IMR-90 (cell line): ENCODE measurements at regions not wholly inside any gene's neighbourhood (a gene's known extent, or its start where the extent isn't known, plus 50 kb on each side); places are given as distances from the start of the nearest gene placed in this dataset.

Experiments
- ATAC-seq: fragments of 200-7000 bp; cut with Tn5 transposase; 2 replicates; pipeline ENCODE4 v1.9.1; 2020; ENCODE audit warnings: low read depth, mild to moderate bottlenecking, moderate library complexity
- BruUV-seq: library from RNA; stranded (reverse); fragments of 400-500 nt; replicated peaks from 2 replicates; lab custom pipeline; 2021; lab: Mats Ljungman, UMichigan
- CTCF ChIA-PET: fragments of 300-600 bp; formaldehyde crosslinking; extraction: SDS; loops from one replicate; lab custom pipeline; 2021; ENCODE audit warnings: antibody characterized with exemption; lab: Yijun Ruan, JAX
- POLR2A ChIA-PET: fragments of 300-600 bp; sonication (Branson Sonifier 250); formaldehyde crosslinking; loops from one replicate; lab custom pipeline; 2022; ENCODE audit warnings: antibody characterized with exemption; ENCODE audit not compliant: unreplicated experiment; lab: Charles Lee
- DNase-seq: peaks from one replicate; pipeline ENCODE4 v3.0.0; 2013
- H2AFZ ChIP-seq: replicated peaks from 2 replicates; pipeline ENCODE3; 2013; ENCODE audit warnings: low read length, mild to moderate bottlenecking; ENCODE audit not compliant: poor library complexity
- H2AK5ac ChIP-seq: 2 replicates; pipeline ENCODE4 v1.6.1; 2013; ENCODE audit warnings: low read depth, low read length, inconsistent platforms
- H2AK9ac ChIP-seq: replicated peaks from 2 replicates; pipeline ENCODE3; 2013; ENCODE audit warnings: mild to moderate bottlenecking, low read depth, low read length, moderate library complexity; ENCODE audit not compliant: poor library complexity
- H2BK120ac ChIP-seq: 2 replicates; pipeline ENCODE4 v1.6.1; 2013; ENCODE audit warnings: low read depth, low read length, inconsistent platforms
- H2BK15ac ChIP-seq: 3 replicates; pipeline ENCODE4 v1.6.1; 2013; ENCODE audit warnings: low read depth, low read length, inconsistent platforms
- H2BK20ac ChIP-seq: 2 replicates; pipeline ENCODE4 v1.6.1; 2013; ENCODE audit warnings: low read depth, mild to moderate bottlenecking, inconsistent platforms, low read length, moderate library complexity
- H2BK5ac ChIP-seq: 2 replicates; pipeline ENCODE4 v1.6.1; 2013; ENCODE audit warnings: mild to moderate bottlenecking, low read depth, low read length, inconsistent platforms; ENCODE audit not compliant: poor library complexity, severe bottlenecking
- H3K14ac ChIP-seq: replicated peaks from 2 replicates; pipeline ENCODE4 v1.6.1; 2013; ENCODE audit warnings: low read depth, low read length, inconsistent platforms
- H3K18ac ChIP-seq: 2 replicates; pipeline ENCODE4 v1.6.1; 2013; ENCODE audit warnings: low read depth, low read length, control low read depth
- H3K23ac ChIP-seq: 2 replicates; pipeline ENCODE4 v1.6.1; 2013; ENCODE audit warnings: low read depth, low read length, inconsistent platforms
- H3K27ac ChIP-seq: 2 replicates; pipeline ENCODE4 v1.5.1; 2013; ENCODE audit warnings: mild to moderate bottlenecking, control low read depth, low read length; ENCODE audit not compliant: insufficient read depth
- H3K27me3 ChIP-seq: 2 replicates; pipeline ENCODE4 v1.6.1; 2013; ENCODE audit warnings: low read length; ENCODE audit not compliant: control insufficient read depth, insufficient read depth
- H3K36me3 ChIP-seq: 2 replicates; pipeline ENCODE4 v1.6.1; 2013; ENCODE audit warnings: low read length, mixed read lengths; ENCODE audit not compliant: control insufficient read depth, insufficient read depth
- H3K4ac ChIP-seq: 2 replicates; pipeline ENCODE4 v1.6.1; 2013; ENCODE audit warnings: low read depth, low read length, inconsistent platforms
- H3K4me1 ChIP-seq: 2 replicates; pipeline ENCODE4 v1.6.1; 2013; ENCODE audit warnings: low read length, mixed read lengths; ENCODE audit not compliant: control insufficient read depth, insufficient read depth
- H3K4me2 ChIP-seq: 2 replicates; pipeline ENCODE4 v1.6.1; 2013; ENCODE audit warnings: low read depth, mild to moderate bottlenecking, control low read depth, low read length, moderate library complexity
- H3K4me3 ChIP-seq: 2 replicates; pipeline ENCODE4 v1.5.1; 2013; ENCODE audit warnings: low read depth, mild to moderate bottlenecking, control low read depth, low read length, moderate library complexity; ENCODE audit not compliant: insufficient read depth
- H3K56ac ChIP-seq: 2 replicates; pipeline ENCODE4 v1.6.1; 2013; ENCODE audit warnings: low read length, inconsistent platforms; ENCODE audit not compliant: insufficient read depth; ENCODE audit errors: extremely low read depth
- H3K79me1 ChIP-seq, 2 experiments: 2 replicates each; pipeline ENCODE4 v1.6.1; 2013; ENCODE audit warnings: low read length in 2 of 2, inconsistent platforms in 1 of 2, low read depth in 1 of 2
- H3K9ac ChIP-seq: 2 replicates; pipeline ENCODE4 v1.6.1; 2013; ENCODE audit warnings: low read depth, low read length, control low read depth
- H3K9me1 ChIP-seq: 2 replicates; pipeline ENCODE4 v1.6.1; 2013; ENCODE audit warnings: low read length, inconsistent platforms; ENCODE audit not compliant: insufficient read depth
- H3K9me3 ChIP-seq: 2 replicates; pipeline ENCODE4 v1.6.1; 2013; ENCODE audit warnings: low read length; ENCODE audit not compliant: control insufficient read depth, insufficient read depth
- H4K20me1 ChIP-seq: 2 replicates; pipeline ENCODE4 v1.6.1; 2013; ENCODE audit warnings: low read length, inconsistent platforms; ENCODE audit not compliant: insufficient read depth
- H4K5ac ChIP-seq: 2 replicates; pipeline ENCODE4 v1.6.1; 2013; ENCODE audit warnings: mild to moderate bottlenecking, low read depth, low read length, control low read depth
- H4K8ac ChIP-seq, 2 experiments: 2 replicates each; pipeline ENCODE4 v1.6.1; 2013; ENCODE audit warnings: low read depth in 2 of 2, low read length in 2 of 2, control low read depth in 1 of 2, inconsistent platforms in 1 of 2
- H4K91ac ChIP-seq: 2 replicates; pipeline ENCODE4 v1.6.1; 2013; ENCODE audit warnings: low read depth, low read length, inconsistent platforms; ENCODE audit not compliant: insufficient read depth
- BHLHE40 ChIP-seq: fragments of 150-350 bp; IDR thresholded peaks from 2 replicates; pipeline ENCODE4 v1.6.1; 2016; ENCODE audit warnings: mild to moderate bottlenecking, low read depth, low read length
- CEBPB ChIP-seq: IDR thresholded peaks from 2 replicates; pipeline ENCODE4 v1.6.1; 2012; ENCODE audit warnings: low read depth, low read length, improper control_type of control experiment
- CHD1 ChIP-seq: IDR thresholded peaks from 2 replicates; pipeline ENCODE4 v1.6.1; 2012; ENCODE audit warnings: low read depth, low read length, improper control_type of control experiment
- CTCF ChIP-seq: conservative IDR thresholded peaks from 2 replicates; pipeline ENCODE4 v1.5.1; 2012; ENCODE audit warnings: mild to moderate bottlenecking, low read depth, low read length, improper control_type of control experiment
- FOS ChIP-seq: fragments of 150-350 bp; IDR thresholded peaks from 2 replicates; pipeline ENCODE4 v1.6.1; 2016; ENCODE audit warnings: low read depth, low read length
- MAZ ChIP-seq: IDR thresholded peaks from 2 replicates; pipeline ENCODE4 v1.6.1; 2012; ENCODE audit warnings: low read depth, mild to moderate bottlenecking, low read length, improper control_type of control experiment, moderate library complexity, borderline replicate concordance
- MXI1 ChIP-seq: IDR thresholded peaks from 2 replicates; pipeline ENCODE4 v1.6.1; 2012; ENCODE audit warnings: low read depth, mild to moderate bottlenecking, low read length, moderate library complexity, borderline replicate concordance
- NFE2L2 ChIP-seq: fragments of 150-350 bp; IDR thresholded peaks from 2 replicates; pipeline ENCODE4 v1.6.1; 2016; ENCODE audit warnings: low read depth, mild to moderate bottlenecking, low read length
- POLR2A ChIP-seq: IDR thresholded peaks from 2 replicates; pipeline ENCODE4 v1.6.1; 2012; ENCODE audit warnings: mild to moderate bottlenecking, low read depth, low read length
- RAD21 ChIP-seq: IDR thresholded peaks from 2 replicates; pipeline ENCODE4 v1.6.1; 2012; ENCODE audit warnings: low read length, improper control_type of control experiment
- RCOR1 ChIP-seq: IDR thresholded peaks from 2 replicates; pipeline ENCODE4 v1.6.1; 2012; ENCODE audit warnings: mild to moderate bottlenecking, low read length, improper control_type of control experiment; ENCODE audit not compliant: insufficient replicate concordance
- RFX5 ChIP-seq: IDR thresholded peaks from 2 replicates; pipeline ENCODE4 v1.8.0; 2012; ENCODE audit warnings: low read depth, mild to moderate bottlenecking, low read length, moderate library complexity
- WGBS, 2 experiments: methylation state at CpG; one replicate each; pipeline versions ENCODE4 v1.1.5 to v1.1.7; 2013; ENCODE audit warnings: missing lambda C conversion rate in 2 of 2; ENCODE audit not compliant: insufficient read length in 1 of 2; ENCODE audit errors: extremely low coverage in 2 of 2; 5-methylcytosine and 5-hydroxymethylcytosine counted together
- dilution Hi-C: fragments of 300-500 bp; cut with HindIII; formaldehyde crosslinking; loops from one replicate; pipeline ENCODE4 v1.14.3; 2018; ENCODE audit warnings: low sequenced_read_pairs; ENCODE audit not compliant: unreplicated experiment
- in situ Hi-C: fragments of 300-500 bp; cut with MboI; formaldehyde crosslinking; loops from 3 replicates; pipeline ENCODE4 v1.14.3; 2019; ENCODE audit warnings: low sequenced_read_pairs, inconsistent platforms, mixed read lengths
- intact Hi-C: fragments of 100-400 bp; cut with micrococcal nuclease; formaldehyde crosslinking; loops from 2 replicates; pipeline ENCODE4 v1.10.0; 2022
- TF ChIP-seq, protein P1 (sequence below): fragments of 150-350 bp; IDR thresholded peaks from 2 replicates; pipeline ENCODE4 v1.6.1; 2016; ENCODE audit warnings: low read depth, mild to moderate bottlenecking, low read length, moderate library complexity, borderline replicate concordance

DNA sequence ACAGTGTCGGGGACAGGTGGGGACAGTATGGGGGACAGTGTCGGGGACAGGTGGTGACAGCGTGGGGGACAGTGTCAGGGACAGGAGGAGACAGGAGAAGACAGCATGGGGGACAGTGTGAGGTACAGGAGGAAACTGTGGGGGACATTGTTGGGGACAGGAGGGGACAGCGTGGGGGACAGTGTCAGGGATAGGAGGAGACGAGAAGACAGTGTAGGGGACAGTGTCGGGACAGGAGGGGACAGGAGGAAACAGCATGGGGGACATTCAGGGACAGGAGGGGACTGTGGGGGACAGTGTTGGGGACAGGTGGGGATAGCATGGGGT lies 139.5 kb downstream of the TMEM121 start:
- Histone ChIP-seq H2AK5ac (no peak overlapping the region), H3K79me1 (no peaks in the 10 kb centered on the region), H2BK120ac (no peak overlapping the region), H3K4ac (no peak overlapping the region), H3K4me2 (no peak overlapping the region), H3K4me1 (no peaks in the 10 kb centered on the region), H3K18ac (no peak overlapping the region), H3K14ac (no peak overlapping the region), H2BK20ac (no peak overlapping the region), H3K56ac (no peak overlapping the region), H4K5ac (no peak overlapping the region), H4K91ac (no peak overlapping the region), H2BK15ac (no peak overlapping the region), H3K36me3 (no peaks in the 10 kb centered on the region), H3K4me3 (no peak overlapping the region), H3K27me3 (no peaks in the 10 kb centered on the region), H4K20me1 (no peaks in the 10 kb centered on the region), H2AFZ (no peak overlapping the region), H2AK9ac (no peak overlapping the region), H3K9me3 (peaks cover 30% of the 10 kb centered on the region), H3K9me1 (no peaks in the 10 kb centered on the region), H3K23ac (no peak overlapping the region), H2BK5ac (no peak overlapping the region), H3K9ac (no peak overlapping the region), H3K27ac (no peak overlapping the region), H4K8ac (no peak overlapping the region)
- in situ Hi-C loops, result no loop called here
- ATAC-seq, result no peak
- no TSS peak for BruUV-seq
- ChIA-PET POLR2A (no interaction called here), CTCF (no interaction called here)
- no peak for DNase-seq
- TF ChIP-seq RCOR1 (no peak), NFE2L2 (no peak), RAD21 (no peak), POLR2A (no peak), FOS (no peak), RFX5 (no peak), CTCF (no peak), CHD1 (no peak), CEBPB (no peak), MAZ (no peak), MXI1 (no peak), BHLHE40 (no peak)
- TF ChIP-seq, protein P1, sequence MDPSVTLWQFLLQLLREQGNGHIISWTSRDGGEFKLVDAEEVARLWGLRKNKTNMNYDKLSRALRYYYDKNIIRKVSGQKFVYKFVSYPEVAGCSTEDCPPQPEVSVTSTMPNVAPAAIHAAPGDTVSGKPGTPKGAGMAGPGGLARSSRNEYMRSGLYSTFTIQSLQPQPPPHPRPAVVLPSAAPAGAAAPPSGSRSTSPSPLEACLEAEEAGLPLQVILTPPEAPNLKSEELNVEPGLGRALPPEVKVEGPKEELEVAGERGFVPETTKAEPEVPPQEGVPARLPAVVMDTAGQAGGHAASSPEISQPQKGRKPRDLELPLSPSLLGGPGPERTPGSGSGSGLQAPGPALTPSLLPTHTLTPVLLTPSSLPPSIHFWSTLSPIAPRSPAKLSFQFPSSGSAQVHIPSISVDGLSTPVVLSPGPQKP, result no peak
- 56% methylated on average over 3 of the region's 6 CpGs; no CpG with 5 or more reads in 1 of the 2 experiments for WGBS, 2 experiments
- intact Hi-C loops, result no loop called here
- dilution Hi-C loops, result no loop called here
